ENCODE measurements at regions not wholly inside any gene's neighbourhood (a gene's known extent, or its start where the extent isn't known, plus 50 kb on each side); places are given as distances from the start of the nearest gene placed in this dataset.

DNA sequence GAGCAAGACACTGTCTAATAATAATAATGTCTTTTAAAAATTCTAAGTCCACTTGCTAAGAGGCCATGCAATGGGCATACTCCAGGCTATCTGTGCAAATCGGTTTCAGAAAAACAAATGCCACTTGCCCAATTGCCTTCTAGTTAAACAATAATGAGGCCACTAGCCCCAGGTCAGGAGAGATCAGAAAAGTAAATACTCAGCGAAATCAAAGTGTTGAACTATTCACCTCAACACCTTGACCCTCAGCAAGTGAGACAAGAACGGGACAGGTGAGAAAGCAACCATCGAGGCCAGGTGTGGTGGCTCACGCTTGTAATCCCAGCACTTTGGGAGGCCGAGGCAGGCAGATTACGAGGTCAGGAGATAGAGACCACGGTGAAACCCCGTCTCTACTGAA is 72.3 kb upstream of the SYN3 start (continued):
- TF ChIP-seq, protein P1, sequence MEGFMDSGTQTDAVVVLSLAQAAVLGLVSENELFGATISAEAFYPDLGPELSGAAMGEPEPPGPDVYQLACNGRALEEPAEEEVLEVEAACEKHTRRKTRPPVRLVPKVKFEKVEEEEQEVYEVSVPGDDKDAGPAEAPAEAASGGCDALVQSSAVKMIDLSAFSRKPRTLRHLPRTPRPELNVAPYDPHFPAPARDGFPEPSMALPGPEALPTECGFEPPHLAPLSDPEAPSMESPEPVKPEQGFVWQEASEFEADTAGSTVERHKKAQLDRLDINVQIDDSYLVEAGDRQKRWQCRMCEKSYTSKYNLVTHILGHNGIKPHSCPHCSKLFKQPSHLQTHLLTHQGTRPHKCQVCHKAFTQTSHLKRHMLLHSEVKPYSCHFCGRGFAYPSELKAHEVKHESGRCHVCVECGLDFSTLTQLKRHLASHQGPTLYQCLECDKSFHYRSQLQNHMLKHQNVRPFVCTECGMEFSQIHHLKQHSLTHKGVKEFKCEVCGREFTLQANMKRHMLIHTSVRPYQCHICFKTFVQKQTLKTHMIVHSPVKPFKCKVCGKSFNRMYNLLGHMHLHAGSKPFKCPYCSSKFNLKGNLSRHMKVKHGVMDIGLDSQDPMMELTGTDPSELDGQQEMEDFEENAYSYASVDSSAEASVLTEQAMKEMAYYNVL (CRISPR knock-in tag; IDR thresholded peaks at IDR 0.05; ENCODE audit: borderline replicate concordance), result 0 out of 2 replicates have a peak, but pooled peaks have one; percentile 18
- TF ChIP-seq ZNF737 (CRISPR knock-in tag; IDR thresholded peaks at IDR 0.05; ENCODE audit: borderline replicate concordance) (no peak), NAIF1 (CRISPR knock-in tag; IDR thresholded peaks at IDR 0.05; ENCODE audit: borderline replicate concordance) (no peak), GABPB1 (CRISPR knock-in tag; IDR thresholded peaks at IDR 0.05) (no peak)

- Histone ChIP-seq H3K4me3 (replicated peaks in 1 of 3; ENCODE audit: insufficient read depth in 1 of 3, low read depth in 2 of 3, low read length in 3 of 3) (no peak overlapping the region), H3K36me3 (replicated peaks in 1 of 2; ENCODE audit: control insufficient read depth in 1 of 2, insufficient read depth in 2 of 2, low read length in 2 of 2) (no peaks in the 10 kb centered on the region), H3K79me2 (ENCODE audit: insufficient read depth, low read length) (no peaks in the 10 kb centered on the region), H3K27me3 (ENCODE audit: control insufficient read depth in 1 of 2, insufficient read depth in 2 of 2, low read length in 2 of 2) (peaks cover 0 to 32% of the 10 kb centered on the region in 2 experiments; a peak in 4 of 5 replicates), H3K9me3 (ENCODE audit: low read length) (no peaks in the 10 kb centered on the region), H2AFZ (ENCODE audit: low read length) (no peak overlapping the region), H3K4me1 (ENCODE audit: insufficient read depth, low read length) (peaks cover 18% of the 10 kb centered on the region), H3K4me2 (ENCODE audit: low read depth, low read length) (no peak overlapping the region), H3K27ac (ENCODE audit: extremely low read length, insufficient read depth, low read length) (no peak overlapping the region), H4K20me1 (ENCODE audit: insufficient read depth, low read length) (no peaks in the 10 kb centered on the region), H3K9ac (ENCODE audit: insufficient read depth, low read depth, low read length) (no peak overlapping the region)
- WGBS (ENCODE audit: low lambda C conversion rate), result 43% methylated on average over 10 of the region's 10 CpGs
- no peak for FAIRE-seq
- TF ChIP-seq ZNF496 (CRISPR knock-in tag; IDR thresholded peaks at IDR 0.05; ENCODE audit: insufficient replicate concordance) (no peak), ZNF782 (CRISPR knock-in tag; IDR thresholded peaks at IDR 0.05; ENCODE audit: borderline replicate concordance) (no peak), SP2 (CRISPR knock-in tag; IDR thresholded peaks at IDR 0.05) (no peak), NFYC (CRISPR knock-in tag; IDR thresholded peaks at IDR 0.05) (no peak), ZNF674 (CRISPR knock-in tag; IDR thresholded peaks at IDR 0.05; ENCODE audit: low read depth) (no peak), NKX3-1 (CRISPR knock-in tag; IDR thresholded peaks at IDR 0.05) (no peak), ZNF430 (CRISPR knock-in tag; IDR thresholded peaks at IDR 0.05) (no peak), ZNF333 (CRISPR knock-in tag; IDR thresholded peaks at IDR 0.05; ENCODE audit: borderline replicate concordance) (no peak)
- TF ChIP-seq, protein P2, sequence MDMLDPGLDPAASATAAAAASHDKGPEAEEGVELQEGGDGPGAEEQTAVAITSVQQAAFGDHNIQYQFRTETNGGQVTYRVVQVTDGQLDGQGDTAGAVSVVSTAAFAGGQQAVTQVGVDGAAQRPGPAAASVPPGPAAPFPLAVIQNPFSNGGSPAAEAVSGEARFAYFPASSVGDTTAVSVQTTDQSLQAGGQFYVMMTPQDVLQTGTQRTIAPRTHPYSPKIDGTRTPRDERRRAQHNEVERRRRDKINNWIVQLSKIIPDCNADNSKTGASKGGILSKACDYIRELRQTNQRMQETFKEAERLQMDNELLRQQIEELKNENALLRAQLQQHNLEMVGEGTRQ (IDR thresholded peaks at IDR 0.05; ENCODE audit: low read depth, low read length), result no peak
- TF ChIP-seq, protein P2 (CRISPR knock-in tag; IDR thresholded peaks at IDR 0.05; ENCODE audit: borderline replicate concordance), result no peak
- POLR2A ChIA-PET, result no interaction called here
- no peak for ATAC-seq
- DNase-seq (ENCODE audit: low spot score), result no peak
- in situ Hi-C loops (cut with HindIII; ENCODE audit: extremely low pct_ligation_motif_present, low pct_unique_long_range_greater_than_20kb), result loop anchor here (5.0 kb wide), 1 partner anchor 117 kb away; no protein-coding TSS in a partner anchor
- intact Hi-C loops (cut with micrococcal nuclease; ENCODE audit: unreplicated experiment), result loop anchor here (10.0 kb wide), 1 partner anchor 115 kb away; no protein-coding TSS in a partner anchor
- BruUV-seq (replicated peaks), result no TSS peak
- CTCF ChIA-PET (ENCODE audit: low intra/inter-chr PET ratio, low total read pairs), result no interaction called here
Observed at GRCh38 chr22:33129621-33130020, 71.4 kb upstream of the SYN3 start.

All from HepG2 (cell line).